GM13977 (cell line): ENCODE measurements at regions not wholly inside any gene's neighbourhood (a gene's known extent, or its start where the extent isn't known, plus 50 kb on each side); places are given as distances from the start of the nearest gene placed in this dataset.

Experiments used
- DNase-seq: peaks from one replicate; pipeline ENCODE4 v3.0.0; 2012; ENCODE audit warnings: low spot score
- in situ Hi-C: fragments of 300-500 bp; cut with MboI; formaldehyde crosslinking; loops from one replicate; pipeline ENCODE4 v1.12.0; 2022; ENCODE audit warnings: low sequenced_read_pairs, low pct_unique_long_range_greater_than_20kb, mixed read lengths, inconsistent platforms; ENCODE audit not compliant: unreplicated experiment
- TF ChIP-seq, protein P1 (sequence below): IDR thresholded peaks from 2 replicates; pipeline ENCODE4 v1.5.1; 2012; ENCODE audit warnings: mild to moderate bottlenecking, control low read depth; ENCODE audit not compliant: insufficient read depth; ENCODE audit errors: extremely low read depth, missing control alignments

- in situ Hi-C loops, result no loop called here
- no peak for DNase-seq
- TF ChIP-seq, protein P1, sequence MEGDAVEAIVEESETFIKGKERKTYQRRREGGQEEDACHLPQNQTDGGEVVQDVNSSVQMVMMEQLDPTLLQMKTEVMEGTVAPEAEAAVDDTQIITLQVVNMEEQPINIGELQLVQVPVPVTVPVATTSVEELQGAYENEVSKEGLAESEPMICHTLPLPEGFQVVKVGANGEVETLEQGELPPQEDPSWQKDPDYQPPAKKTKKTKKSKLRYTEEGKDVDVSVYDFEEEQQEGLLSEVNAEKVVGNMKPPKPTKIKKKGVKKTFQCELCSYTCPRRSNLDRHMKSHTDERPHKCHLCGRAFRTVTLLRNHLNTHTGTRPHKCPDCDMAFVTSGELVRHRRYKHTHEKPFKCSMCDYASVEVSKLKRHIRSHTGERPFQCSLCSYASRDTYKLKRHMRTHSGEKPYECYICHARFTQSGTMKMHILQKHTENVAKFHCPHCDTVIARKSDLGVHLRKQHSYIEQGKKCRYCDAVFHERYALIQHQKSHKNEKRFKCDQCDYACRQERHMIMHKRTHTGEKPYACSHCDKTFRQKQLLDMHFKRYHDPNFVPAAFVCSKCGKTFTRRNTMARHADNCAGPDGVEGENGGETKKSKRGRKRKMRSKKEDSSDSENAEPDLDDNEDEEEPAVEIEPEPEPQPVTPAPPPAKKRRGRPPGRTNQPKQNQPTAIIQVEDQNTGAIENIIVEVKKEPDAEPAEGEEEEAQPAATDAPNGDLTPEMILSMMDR, result no peak
Measured at GRCh38 chr4:180423712-180424057, 1819.5 kb upstream of the TENM3 start.

DNA sequence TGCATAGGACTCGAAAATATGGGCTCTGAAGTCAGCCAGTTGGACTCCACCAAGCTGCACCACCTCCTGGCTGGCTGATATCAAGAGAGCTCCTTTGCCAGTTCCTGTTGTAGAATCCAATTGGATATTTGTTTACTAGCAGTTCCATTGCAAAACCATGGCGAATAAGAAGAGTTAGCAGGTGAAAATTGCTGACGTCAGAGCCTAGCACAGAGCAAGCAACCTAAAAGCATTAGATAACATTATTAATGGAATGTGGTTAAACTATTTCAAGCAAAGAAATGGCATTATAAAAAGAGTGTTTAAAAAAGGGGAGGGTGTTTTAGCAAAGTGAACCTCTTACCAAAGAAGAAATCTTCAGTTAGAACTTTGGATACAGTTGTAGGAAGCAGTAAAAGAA lies 1816.3 kb upstream of the TENM3 start:
- in situ Hi-C loops, result no loop called here
- DNase-seq, result no peak
- TF ChIP-seq, protein P1, result no peak

DNA sequence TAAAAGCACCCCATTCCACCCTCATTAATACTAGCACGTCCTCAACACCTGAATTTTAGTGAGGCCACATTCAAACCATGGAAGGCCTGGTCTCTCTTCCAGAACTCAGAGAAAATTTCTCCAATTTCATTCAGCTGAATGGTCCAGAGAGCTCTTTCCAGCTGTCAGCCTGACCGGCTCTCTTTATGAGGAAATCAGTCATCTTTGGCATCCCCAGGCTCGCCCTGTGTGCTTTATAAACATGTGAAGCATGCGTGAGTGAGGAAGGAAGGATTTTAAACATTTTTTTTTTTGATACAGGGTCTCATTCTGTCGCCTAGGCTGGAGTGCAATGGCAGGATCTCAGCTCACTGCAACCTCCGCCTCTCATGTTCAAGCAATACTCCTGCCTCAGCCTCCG lies 1812.9 kb upstream of the TENM3 start:
- TF ChIP-seq, protein P1, result no peak
- DNase-seq, result no peak
- in situ Hi-C loops, result no loop called here

GRCh38 chr4:180434131-180434895 lies 1808.9 kb upstream of the TENM3 start:
- TF ChIP-seq, protein P1, result no peak
- in situ Hi-C loops, result no loop called here
- no peak for DNase-seq

DNA sequence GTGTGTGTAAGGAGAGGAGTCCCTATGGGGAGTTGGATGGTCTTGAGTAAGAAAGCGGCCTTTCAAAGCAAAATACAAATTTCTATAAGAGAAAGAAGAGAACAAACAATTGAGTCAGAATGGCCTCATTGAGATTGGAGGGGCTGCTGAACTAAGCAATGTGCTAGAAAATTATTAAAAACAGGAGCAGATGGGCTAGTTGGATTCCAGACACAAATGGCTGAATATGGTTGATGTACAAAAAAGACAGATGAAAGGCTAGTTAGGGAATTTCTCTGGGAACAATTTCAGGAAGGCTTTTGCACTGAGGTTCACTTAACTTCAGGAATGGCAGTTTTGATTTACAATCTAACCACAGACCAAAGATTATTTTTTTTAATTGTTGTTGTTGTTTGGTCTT lies 1806.8 kb upstream of the TENM3 start:
- TF ChIP-seq, protein P1, result no peak
- in situ Hi-C loops, result no loop called here
- no peak for DNase-seq

GRCh38 chr4:180437601-180438000 lies 1805.6 kb upstream of the TENM3 start:
- DNase-seq, result no peak
- TF ChIP-seq, protein P1, result no peak
- in situ Hi-C loops, result no loop called here
